ENCODE measurements at regions not wholly inside any gene's neighbourhood (a gene's known extent, or its start where the extent isn't known, plus 50 kb on each side); places are given as distances from the start of the nearest gene placed in this dataset.

- Histone ChIP-seq H3K4me1 (peaks cover 18 to 51% (median 24%) of the 10 kb centered on the region in 3 donors), H3K4me3 (no peak overlapping the region), H3K36me3 (no peaks in the 10 kb centered on the region), H3K27me3 (no peaks in the 10 kb centered on the region), H3K27ac (peak overlapping the region in 1 of 4 donors; percentile 25), H3K9me3 (no peaks in the 10 kb centered on the region)
- intact Hi-C loops (cut with DNase I) = no loop called here
- 56 to 69% methylated on average over 9 of the region's 9 CpGs for WGBS, 2 donors
- DNase-seq = no peak
- TF ChIP-seq, protein P1, sequence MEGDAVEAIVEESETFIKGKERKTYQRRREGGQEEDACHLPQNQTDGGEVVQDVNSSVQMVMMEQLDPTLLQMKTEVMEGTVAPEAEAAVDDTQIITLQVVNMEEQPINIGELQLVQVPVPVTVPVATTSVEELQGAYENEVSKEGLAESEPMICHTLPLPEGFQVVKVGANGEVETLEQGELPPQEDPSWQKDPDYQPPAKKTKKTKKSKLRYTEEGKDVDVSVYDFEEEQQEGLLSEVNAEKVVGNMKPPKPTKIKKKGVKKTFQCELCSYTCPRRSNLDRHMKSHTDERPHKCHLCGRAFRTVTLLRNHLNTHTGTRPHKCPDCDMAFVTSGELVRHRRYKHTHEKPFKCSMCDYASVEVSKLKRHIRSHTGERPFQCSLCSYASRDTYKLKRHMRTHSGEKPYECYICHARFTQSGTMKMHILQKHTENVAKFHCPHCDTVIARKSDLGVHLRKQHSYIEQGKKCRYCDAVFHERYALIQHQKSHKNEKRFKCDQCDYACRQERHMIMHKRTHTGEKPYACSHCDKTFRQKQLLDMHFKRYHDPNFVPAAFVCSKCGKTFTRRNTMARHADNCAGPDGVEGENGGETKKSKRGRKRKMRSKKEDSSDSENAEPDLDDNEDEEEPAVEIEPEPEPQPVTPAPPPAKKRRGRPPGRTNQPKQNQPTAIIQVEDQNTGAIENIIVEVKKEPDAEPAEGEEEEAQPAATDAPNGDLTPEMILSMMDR (IDR thresholded peaks at IDR 0.05) = no peak
- TF ChIP-seq POLR2A (IDR thresholded peaks at IDR 0.05) = no peak
Measured at GRCh38 chr1:43059640-43060574, 101.2 kb upstream of the SLC2A1 start.

DNA sequence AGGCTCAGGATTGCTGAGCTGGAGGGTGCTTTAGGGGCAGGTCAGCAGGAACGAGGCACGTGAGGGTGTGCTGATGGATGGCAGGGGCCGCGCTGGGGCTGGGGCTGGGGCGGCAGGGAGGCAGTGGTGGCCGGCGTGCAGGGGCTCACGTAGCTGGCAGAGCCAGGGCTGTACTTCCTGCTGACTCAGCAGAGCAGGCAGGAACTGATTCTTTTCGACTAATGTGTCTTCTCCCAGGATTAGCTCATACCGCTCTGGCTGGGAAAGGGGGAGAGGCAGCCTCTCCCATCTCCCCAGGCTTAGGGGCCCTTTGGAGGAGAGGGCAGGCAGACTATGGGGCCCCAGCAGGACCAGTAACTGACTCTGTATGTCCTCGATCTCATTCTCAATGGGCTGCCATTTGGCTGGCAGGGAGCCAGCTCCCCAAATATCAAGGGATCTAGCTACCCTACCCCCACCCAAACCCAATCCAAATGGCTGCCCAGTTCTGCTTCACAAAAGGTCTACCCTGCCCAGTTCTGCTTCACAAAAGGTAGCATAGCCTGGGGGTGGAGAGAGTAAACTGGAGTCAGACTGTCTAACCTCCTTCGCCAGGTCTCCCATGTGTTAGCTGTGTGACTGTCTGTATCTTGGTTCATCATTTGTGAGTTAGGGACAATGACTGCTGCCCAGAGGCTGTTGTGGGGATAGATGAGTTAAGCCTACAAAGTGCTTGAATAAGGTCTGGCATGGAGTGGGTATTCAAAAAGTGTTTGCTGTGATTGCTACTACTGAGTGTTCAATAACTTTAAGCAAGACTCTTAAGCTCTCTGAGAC, 100.1 kb upstream of the SLC2A1 start:
- intact Hi-C loops (cut with DNase I) = no loop called here

DNA sequence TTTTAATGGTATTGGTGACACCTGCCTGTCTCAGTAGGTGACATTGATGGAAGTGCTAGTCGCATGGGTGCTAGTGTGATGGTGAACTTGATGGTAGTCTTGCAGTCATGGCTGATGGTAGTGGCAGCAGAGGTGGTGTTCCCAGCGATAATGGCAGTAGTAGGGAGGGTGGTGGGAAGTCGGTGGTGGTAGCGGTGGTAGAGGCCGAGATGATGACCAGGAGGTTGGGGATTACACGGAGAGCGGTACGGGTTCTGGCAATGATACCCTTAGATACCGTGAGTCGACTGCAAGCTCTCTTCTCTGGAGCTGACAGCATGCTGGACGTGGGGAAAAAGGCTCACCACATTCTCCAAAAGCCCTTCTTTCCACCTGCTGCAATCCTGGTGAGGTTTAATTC, 99.4 kb upstream of the SLC2A1 start:
- H3K4me3 ChIP-seq = no peak overlapping the region
- 74 to 84% methylated on average over 11 of the region's 11 CpGs for WGBS, 2 donors
- H3K36me3 ChIP-seq = no peaks in the 10 kb centered on the region
- TF ChIP-seq POLR2A (IDR thresholded peaks at IDR 0.05) = no peak
- TF ChIP-seq, protein P1 (IDR thresholded peaks at IDR 0.05) = no peak
- intact Hi-C loops (cut with DNase I) = no loop called here
- H3K9me3 ChIP-seq = no peaks in the 10 kb centered on the region
- peaks cover 13 to 52% (median 24%) of the 10 kb centered on the region in 3 donors for H3K4me1 ChIP-seq
- DNase-seq = no peak
- peak overlapping the region; percentile 55 to 80 (median 60) for H3K27ac ChIP-seq
- H3K27me3 ChIP-seq = no peaks in the 10 kb centered on the region

More for the DNA sequence above, 100.1 kb upstream of the SLC2A1 start:
- no peaks in the 10 kb centered on the region for H3K36me3 ChIP-seq
- peak overlapping the region in 1 of 4 donors; percentile 24 for H3K4me3 ChIP-seq
- TF ChIP-seq, protein P1 (IDR thresholded peaks at IDR 0.05) = no peak
- no peak for TF ChIP-seq POLR2A (IDR thresholded peaks at IDR 0.05)
- H3K27ac ChIP-seq = peak overlapping the region; percentile 55 to 80 (median 60)
- H3K4me1 ChIP-seq = peaks cover 13 to 45% (median 24%) of the 10 kb centered on the region in 3 donors
- WGBS, 2 donors = 8 to 9% methylated on average over 8 to 9 of the region's 12 CpGs
- H3K27me3 ChIP-seq = no peaks in the 10 kb centered on the region
- no peaks in the 10 kb centered on the region for H3K9me3 ChIP-seq
- no peak for DNase-seq

- WGBS, 2 donors = 79 to 87% methylated on average over 7 of the region's 7 CpGs
- H3K9me3 ChIP-seq = no peaks in the 10 kb centered on the region
- H3K27me3 ChIP-seq = no peaks in the 10 kb centered on the region
- peaks cover 13 to 57% (median 24%) of the 10 kb centered on the region in 3 donors for H3K4me1 ChIP-seq
- no peak for TF ChIP-seq POLR2A (IDR thresholded peaks at IDR 0.05)
- TF ChIP-seq, protein P1 (IDR thresholded peaks at IDR 0.05) = no peak
- no peaks in the 10 kb centered on the region for H3K36me3 ChIP-seq
- peak overlapping the region; percentile 55 to 80 (median 64) for H3K27ac ChIP-seq
- H3K4me3 ChIP-seq = no peak overlapping the region
- DNase-seq = no peak
- intact Hi-C loops (cut with DNase I) = no loop called here
Measured at GRCh38 chr1:43057567-43057966, 98.9 kb upstream of the SLC2A1 start.
